ENCODE measurements at regions not wholly inside any gene's neighbourhood (a gene's known extent, or its start where the extent isn't known, plus 50 kb on each side); places are given as distances from the start of the nearest gene placed in this dataset.

- DNase-seq (ENCODE audit: low read depth): no peak
Observed at GRCh38 chr4:177051473-177052060, 258.1 kb upstream of the NEIL3 start.

GRCh38 chr4:177052211-177052934, 257.3 kb upstream of the NEIL3 start:
- no peak for DNase-seq (ENCODE audit: low read depth)

GRCh38 chr4:177057186-177057585, 252.5 kb upstream of the NEIL3 start:
- no peak for DNase-seq (ENCODE audit: low read depth)

- DNase-seq (ENCODE audit: low read depth): no peak
Observed at GRCh38 chr4:177064116-177064515, 245.6 kb upstream of the NEIL3 start.

DNA sequence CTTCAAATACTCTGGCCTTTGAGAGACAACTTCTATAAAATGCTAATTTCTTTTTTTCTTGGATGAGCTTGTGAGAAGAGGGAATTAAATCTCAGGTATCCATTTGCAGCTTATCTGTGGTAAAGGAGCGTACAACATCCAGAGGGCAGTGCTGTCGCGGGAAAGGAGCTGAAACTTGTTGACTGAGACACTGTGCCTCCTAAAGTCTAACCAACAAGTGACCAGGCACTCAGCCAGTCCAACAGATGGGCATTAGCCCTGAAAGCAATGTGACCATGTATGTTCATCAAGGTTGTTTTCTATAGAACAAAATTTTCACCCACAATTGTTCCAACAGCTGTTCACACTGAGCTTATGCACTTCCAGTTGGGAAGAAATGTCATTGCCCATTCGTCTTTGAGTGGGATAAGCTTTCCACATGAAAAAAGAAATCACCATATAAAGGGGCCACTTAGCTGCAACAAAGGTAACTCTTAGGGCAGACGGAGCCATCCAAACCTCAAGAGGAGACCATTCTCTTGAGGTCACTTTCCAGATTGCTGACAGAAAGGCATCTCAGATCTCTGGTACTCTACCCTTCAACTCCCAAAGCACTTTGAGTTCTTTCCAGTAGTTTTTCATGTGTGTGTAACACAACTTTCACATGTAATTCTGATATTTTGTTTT, 244.8 kb upstream of the NEIL3 start:
- DNase-seq (ENCODE audit: low read depth): no peak

DNA sequence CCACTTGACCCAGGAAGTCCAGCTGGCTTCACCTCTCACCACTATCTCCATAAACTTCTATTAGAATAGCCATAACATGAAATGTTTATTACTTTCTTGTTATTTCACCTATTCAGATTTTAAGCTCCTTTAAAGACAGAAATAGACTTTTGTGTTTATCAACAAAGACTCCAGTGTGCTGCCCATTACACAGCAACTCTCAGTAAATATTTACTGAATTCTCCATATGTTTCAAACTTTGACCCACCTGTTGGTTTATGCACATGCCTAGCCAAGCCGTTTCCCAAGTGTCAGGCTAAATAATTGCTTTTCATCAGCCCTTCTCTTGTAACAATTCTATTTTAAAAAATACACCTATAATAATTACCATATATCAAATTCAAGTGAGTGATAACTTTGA, 242.9 kb upstream of the NEIL3 start:
- no peak for DNase-seq (ENCODE audit: low read depth)

GRCh38 chr4:177070533-177071058, 239.1 kb upstream of the NEIL3 start:
- DNase-seq (ENCODE audit: low read depth): no peak

GRCh38 chr4:177077095-177077971, 232.3 kb upstream of the NEIL3 start:
- no peak for DNase-seq (ENCODE audit: low read depth)

DNA sequence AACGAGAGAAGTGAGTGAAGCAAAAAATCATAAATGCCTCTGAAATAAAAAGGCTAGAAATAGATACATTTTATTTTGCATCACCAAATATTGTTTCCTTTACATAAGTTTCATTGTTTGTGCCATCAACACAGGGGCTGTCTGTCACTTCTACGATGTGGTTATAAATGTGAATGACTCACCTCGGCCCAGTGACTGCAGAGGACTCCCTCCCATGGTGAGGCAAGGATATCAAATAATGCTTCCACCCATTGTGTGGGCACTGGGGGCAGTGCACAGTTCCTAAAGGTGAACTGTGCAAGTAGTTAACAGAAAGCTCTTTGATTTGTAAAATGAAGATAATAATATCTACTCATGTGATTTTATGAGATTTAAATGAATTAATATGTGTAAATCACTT, 230.3 kb upstream of the NEIL3 start:
- no peak for DNase-seq (ENCODE audit: low read depth)

- no peak for DNase-seq (ENCODE audit: low read depth)
Observed at GRCh38 chr4:177080388-177080787, 229.3 kb upstream of the NEIL3 start.

DNA sequence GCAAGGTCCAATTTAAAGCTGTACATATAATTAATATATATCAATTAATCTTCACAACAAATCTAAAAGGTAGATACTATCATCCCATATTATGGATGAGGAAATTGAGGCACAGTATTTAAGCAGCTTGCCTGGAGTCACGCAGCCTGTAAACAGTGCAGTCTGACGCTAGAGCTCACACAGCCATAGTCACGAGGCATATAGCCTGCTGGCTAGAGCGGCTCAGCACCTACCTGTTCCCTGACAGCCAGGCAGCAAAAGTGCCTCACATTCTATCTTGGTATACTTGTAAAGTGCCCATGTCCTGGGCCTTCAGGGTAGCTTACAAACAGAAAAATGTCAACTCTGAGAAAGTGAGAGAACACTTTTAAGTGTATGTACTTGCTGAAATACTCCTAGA, 222.6 kb upstream of the NEIL3 start:
- no peak for DNase-seq (ENCODE audit: low read depth)

GRCh38 chr4:177087499-177087898, 222.2 kb upstream of the NEIL3 start:
- no peak for DNase-seq (ENCODE audit: low read depth)

GRCh38 chr4:177091515-177091914, 218.2 kb upstream of the NEIL3 start:
- no peak for DNase-seq (ENCODE audit: low read depth)

GRCh38 chr4:177092807-177093206, 216.9 kb upstream of the NEIL3 start:
- no peak for DNase-seq (ENCODE audit: low read depth)

- DNase-seq (ENCODE audit: low read depth): no peak
Observed at GRCh38 chr4:177093964-177094363, 215.7 kb upstream of the NEIL3 start.

DNA sequence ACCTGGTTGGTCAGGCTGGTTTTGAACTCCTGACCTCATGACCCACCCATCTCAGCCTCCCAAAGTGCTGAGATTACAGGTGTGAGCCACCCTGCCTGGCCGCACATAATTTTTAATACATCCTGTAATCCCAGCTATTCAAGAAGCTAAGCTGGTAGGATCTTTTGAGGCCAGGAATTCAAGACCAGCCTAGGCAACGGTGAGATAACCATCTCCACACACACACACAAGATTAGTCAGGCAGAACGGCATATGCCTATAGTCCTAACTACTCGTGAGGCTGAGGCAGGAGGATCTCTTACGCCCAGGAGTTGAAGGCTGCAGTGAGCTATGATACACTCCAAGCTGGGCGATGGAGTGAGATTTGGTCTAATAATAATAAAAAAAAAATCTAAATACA, 212.4 kb upstream of the NEIL3 start:
- no peak for DNase-seq (ENCODE audit: low read depth)

DNA sequence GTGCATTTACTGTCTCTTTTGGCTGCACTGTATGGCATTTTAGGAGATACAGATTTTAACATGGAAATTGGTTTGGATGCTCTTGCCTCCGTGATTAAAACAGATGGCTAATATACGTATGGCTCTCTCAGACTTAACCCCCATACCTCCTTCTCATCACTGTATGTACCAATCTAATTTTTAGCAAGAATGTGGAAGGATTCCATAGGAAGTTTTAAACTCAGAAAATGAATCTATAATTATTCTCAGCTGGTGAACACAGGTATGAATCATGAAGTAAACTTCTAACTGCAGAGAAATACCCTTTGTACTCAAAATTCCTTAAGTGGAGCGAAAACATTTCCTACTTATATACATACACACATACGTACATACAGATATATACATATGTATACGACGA, 210.5 kb upstream of the NEIL3 start:
- no peak for DNase-seq (ENCODE audit: low read depth)

- DNase-seq (ENCODE audit: low read depth): no peak
Observed at GRCh38 chr4:177100307-177100706, 209.4 kb upstream of the NEIL3 start.

- no peak for DNase-seq (ENCODE audit: low read depth)
Observed at GRCh38 chr4:177103619-177104018, 206.1 kb upstream of the NEIL3 start.

- no peak for DNase-seq (ENCODE audit: low read depth)
Observed at GRCh38 chr4:177105536-177105935, 204.1 kb upstream of the NEIL3 start.

- no peak for DNase-seq (ENCODE audit: low read depth)
Observed at GRCh38 chr4:177107288-177107921, 202.3 kb upstream of the NEIL3 start.

DNA sequence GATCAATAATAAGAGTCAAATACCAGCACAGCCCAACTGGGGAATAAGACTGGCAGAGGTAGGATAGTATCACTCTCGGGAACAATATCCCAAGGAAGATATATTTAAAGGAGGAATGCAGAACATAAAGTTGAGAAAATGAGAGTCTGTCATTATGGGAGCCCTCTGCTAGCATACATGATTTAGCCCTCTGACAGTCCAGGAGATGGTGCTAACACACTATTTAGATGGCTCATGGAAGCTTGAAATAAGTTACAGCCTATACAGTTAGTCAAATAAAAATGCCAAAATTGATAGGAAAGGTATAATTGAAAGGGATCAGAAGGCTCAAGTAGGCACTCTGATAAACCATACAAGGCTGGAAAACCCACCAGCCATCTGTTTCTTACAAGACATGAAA, 201.0 kb upstream of the NEIL3 start:
- DNase-seq (ENCODE audit: low read depth): no peak

All from T-helper 22 cell (primary cell).